ENCODE measurements at regions not wholly inside any gene's neighbourhood (a gene's known extent, or its start where the extent isn't known, plus 50 kb on each side); places are given as distances from the start of the nearest gene placed in this dataset.

GRCh38 chr13:73482556-73482955, 423.8 kb downstream of the KLF5 start:
- TF ChIP-seq POLR2A (IDR thresholded peaks at IDR 0.05) (no peak), CTCF (IDR thresholded peaks at IDR 0.05) (no peak)

Measured in body of pancreas (tissue), 4 donors.